A549 (cell line): ENCODE measurements at regions not wholly inside any gene's neighbourhood (a gene's known extent, or its start where the extent isn't known, plus 50 kb on each side); places are given as distances from the start of the nearest gene placed in this dataset.

Experiments
- ATAC-seq, 2 experiments: fragments of 200-7000 bp in 1 of 2; fragments of >200 bp in 1 of 2; cut with Nextera tagmentation in 1 of 2; cut with Tn5 transposase in 1 of 2; 3 replicates each; pipeline versions ENCODE4 v1.8.0 to v1.9.1; 2018 to 2020; ENCODE audit warnings: mild to moderate bottlenecking in 1 of 2, moderate library complexity in 1 of 2
- CTCF ChIA-PET: fragments of 300-600 bp; sonication (Branson Sonifier 250); formaldehyde crosslinking; extraction: SDS; loops from one replicate; lab custom pipeline; 2021; ENCODE audit warnings: antibody characterized with exemption, inconsistent platforms; lab: Yijun Ruan, JAX
- POLR2A ChIA-PET: fragments of 350-600 bp; formaldehyde crosslinking; extraction: SDS; loops from one replicate; lab custom pipeline; 2021; ENCODE audit warnings: antibody characterized with exemption, inconsistent platforms; lab: Yijun Ruan, JAX
- DNase-seq, 2 experiments: peaks; one replicate each; pipeline versions ENCODE4 v3.0.0 to v3.0.0-alpha.2; 2011 to 2016; ENCODE audit warnings: low read depth in 1 of 2, low spot score in 1 of 2
- FAIRE-seq: peaks from 2 replicates; lab custom pipeline; 2011; peaks lifted over from hg19 to GRCh38; lab: Jason Lieb, UNC
- H3K27ac ChIP-seq, 2 experiments: fragments of >200 bp; sonication (Bioruptor Twin); formaldehyde crosslinking; 3 replicates each; pipeline ENCODE4 v1.5.1; 2016 to 2017
- H3K4me1 ChIP-seq: fragments of >200 bp; sonication (Bioruptor Twin); formaldehyde crosslinking; 3 replicates; pipeline ENCODE4 v1.6.1; 2016
- H3K4me2 ChIP-seq: fragments of >200 bp; sonication (Bioruptor Twin); formaldehyde crosslinking; 3 replicates; pipeline ENCODE4 v1.6.1; 2016
- H3K4me3 ChIP-seq: fragments of >200 bp; sonication (Bioruptor Twin); formaldehyde crosslinking; 3 replicates; pipeline ENCODE4 v1.5.1; 2016
- H3K9me3 ChIP-seq: fragments of >200 bp; sonication (Bioruptor Twin); formaldehyde crosslinking; 3 replicates; pipeline ENCODE4 v1.6.1; 2016
- CEBPB ChIP-seq, 2 experiments: fragments of >200 bp in 1 of 2; sonication (Bioruptor Twin) in 1 of 2; formaldehyde crosslinking in 1 of 2; IDR thresholded peaks; 2 replicates each; pipeline ENCODE4 v1.6.1; 2012 to 2016
- CHD4 ChIP-seq: fragments of 200-600 bp; sonication (generic); IDR thresholded peaks from 2 replicates; pipeline ENCODE4 v1.6.1; 2016; ENCODE audit warnings: antibody characterized with exemption, mild to moderate bottlenecking, borderline replicate concordance
- E2F6 ChIP-seq: IDR thresholded peaks from 2 replicates; pipeline ENCODE4 v1.6.1; 2012; ENCODE audit warnings: low read depth, borderline replicate concordance
- EHF ChIP-seq: fragments of 250-450 bp; sonication (Bioruptor Pico); IDR thresholded peaks from 2 replicates; pipeline ENCODE4 v1.5.0; 2020; ENCODE audit warnings: mild to moderate bottlenecking
- ELK1 ChIP-seq: fragments of 150-350 bp; IDR thresholded peaks from 2 replicates; pipeline ENCODE4 v1.6.1; 2014; ENCODE audit warnings: low read depth, mild to moderate bottlenecking, low read length
- FOSB ChIP-seq: fragments of 250-450 bp; sonication (Bioruptor Pico); IDR thresholded peaks from 2 replicates; pipeline ENCODE4 v1.5.0; 2020; ENCODE audit warnings: mild to moderate bottlenecking, moderate library complexity
- HDAC2 ChIP-seq: fragments of 200-600 bp; sonication (generic); IDR thresholded peaks from 2 replicates; pipeline ENCODE4 v1.6.1; 2016
- HES2 ChIP-seq: fragments of >200 bp; sonication (Bioruptor Twin); formaldehyde crosslinking; IDR thresholded peaks from 2 replicates; pipeline ENCODE4 v1.6.1; 2016
- HMGXB4 ChIP-seq: fragments of 250-450 bp; sonication (Bioruptor Pico); IDR thresholded peaks from 2 replicates; pipeline ENCODE4 v1.5.0; 2021; ENCODE audit warnings: mild to moderate bottlenecking, moderate library complexity, borderline replicate concordance
- HOXB13 ChIP-seq: fragments of 250-450 bp; sonication (Bioruptor Pico); IDR thresholded peaks from 2 replicates; pipeline ENCODE4 v1.5.0; 2020; ENCODE audit warnings: low read depth, mild to moderate bottlenecking, moderate library complexity
- JUNB ChIP-seq: fragments of >200 bp; sonication (Bioruptor Twin); formaldehyde crosslinking; IDR thresholded peaks from 2 replicates; pipeline ENCODE4 v1.6.1; 2016
- KDM1A ChIP-seq: fragments of 200-600 bp; sonication (generic); IDR thresholded peaks from 2 replicates; pipeline ENCODE4 v1.6.1; 2016; ENCODE audit warnings: low read depth, mild to moderate bottlenecking
- MAX ChIP-seq: IDR thresholded peaks from 2 replicates; pipeline ENCODE4 v1.6.1; 2012
- NFE2L2 ChIP-seq: fragments of 150-350 bp; conservative IDR thresholded peaks from 2 replicates; pipeline ENCODE4 v1.6.1; 2014; ENCODE audit warnings: low read length
- NR3C1 ChIP-seq: fragments of >200 bp; sonication (Bioruptor Twin); formaldehyde crosslinking; IDR thresholded peaks from 3 replicates; pipeline ENCODE4 v1.6.1; 2017
- PBX3 ChIP-seq: IDR thresholded peaks from 2 replicates; pipeline ENCODE4 v1.6.1; 2012
- PHF8 ChIP-seq: fragments of 200-600 bp; sonication (generic); IDR thresholded peaks from 2 replicates; pipeline ENCODE4 v1.6.1; 2016; ENCODE audit warnings: low read depth, mild to moderate bottlenecking, antibody characterized with exemption, moderate library complexity, borderline replicate concordance
- POLR2A ChIP-seq: IDR thresholded peaks from 2 replicates; pipeline ENCODE4 v1.6.1; 2012; ENCODE audit warnings: mild to moderate bottlenecking, low read length
- RARB ChIP-seq: fragments of 250-450 bp; sonication (Bioruptor Pico); IDR thresholded peaks from 2 replicates; pipeline ENCODE4 v1.8.0; 2021; ENCODE audit warnings: mild to moderate bottlenecking, moderate library complexity
- RFX5 ChIP-seq: fragments of 450-650 bp; IDR thresholded peaks from 2 replicates; pipeline ENCODE4 v1.7.1; 2014; ENCODE audit warnings: antibody characterized with exemption, mild to moderate bottlenecking, moderate library complexity
- SMC3 ChIP-seq: fragments of >200 bp; sonication (Bioruptor Twin); formaldehyde crosslinking; IDR thresholded peaks from 3 replicates; pipeline ENCODE4 v1.6.1; 2018; ENCODE audit warnings: inconsistent platforms
- TFCP2L1 ChIP-seq: fragments of 250-450 bp; sonication (Bioruptor Pico); IDR thresholded peaks from 2 replicates; pipeline ENCODE4 v1.5.0; 2021; ENCODE audit warnings: mild to moderate bottlenecking
- TP53 ChIP-seq: fragments of 250-450 bp; sonication (Bioruptor Pico); IDR thresholded peaks from 2 replicates; pipeline ENCODE4 v1.5.0; 2021; ENCODE audit warnings: mild to moderate bottlenecking, moderate library complexity
- ZC3H11A ChIP-seq: fragments of 450-650 bp; IDR thresholded peaks from 2 replicates; pipeline ENCODE4 v1.6.1; 2014; ENCODE audit warnings: antibody characterized with exemption, mild to moderate bottlenecking
- WGBS: methylation state at CpG from one replicate; pipeline ENCODE4 v1.1.6; 2017; ENCODE audit errors: missing lambda C conversion rate; 5-methylcytosine and 5-hydroxymethylcytosine counted together

GRCh38 chr12:91373086-91373485 lies 190.5 kb upstream of the DCN start:
- TF ChIP-seq PHF8 (no peak), TP53 (CRISPR knock-in tag) (no peak), HOXB13 (no peak), HDAC2 (no peak), HES2 (no peak), RFX5 (no peak), NFE2L2 (no peak), JUNB (no peak), RARB (CRISPR knock-in tag) (no peak), PBX3 (no peak), CEBPB (IDR thresholded peaks at IDR 0.05) (no peak), ELK1 (no peak), ZC3H11A (no peak), SMC3 (no peak), E2F6 (no peak)
- CTCF ChIA-PET, result interaction anchor here (0.6 to 3.8 kb wide), 6 partner anchors 9 to 759 kb away, joined by 3 to 32 read pairs (median 3); no protein-coding TSS in a partner anchor

GRCh38 chr12:91370086-91370868 lies 187.7 kb upstream of the DCN start:
- H3K27ac ChIP-seq, result no peak overlapping the region
- POLR2A ChIA-PET, result no interaction called here
- no peak overlapping the region for H3K4me3 ChIP-seq
- no peaks in the 10 kb centered on the region for H3K4me1 ChIP-seq
- 61% methylated on average over 4 of the region's 4 CpGs for WGBS
- H3K4me2 ChIP-seq, result no peak overlapping the region
- DNase-seq (no peak), FAIRE-seq (no peak), ATAC-seq (no peak)
- no peaks in the 10 kb centered on the region for H3K9me3 ChIP-seq
- no peak for TF ChIP-seq KDM1A
- TF ChIP-seq FOSB, result no peak
- TF ChIP-seq RFX5, result no peak
- no peak for TF ChIP-seq TFCP2L1 (CRISPR knock-in tag)
- no peak for TF ChIP-seq EHF (CRISPR knock-in tag)
- no peak for TF ChIP-seq HMGXB4
- no peak for TF ChIP-seq NR3C1
- no peak for TF ChIP-seq PHF8
- no peak for TF ChIP-seq MAX
- no peak for TF ChIP-seq ZC3H11A
- TF ChIP-seq CHD4, result no peak
- no peak for TF ChIP-seq POLR2A
- CTCF ChIA-PET, result interaction anchor here (1.1 kb wide), 1 partner anchor 12 kb away, joined by 6 read pairs; no protein-coding TSS in a partner anchor

More at GRCh38 chr12:91373086-91373485, 190.5 kb upstream of the DCN start:
- DNase-seq, result no peak
- H3K4me3 ChIP-seq, result no peak overlapping the region
- no peaks in the 10 kb centered on the region for H3K4me1 ChIP-seq
- no peak overlapping the region for H3K4me2 ChIP-seq
- WGBS, result 69% methylated on average over 2 of the region's 2 CpGs
- no peak for FAIRE-seq
- no peak for ATAC-seq
- POLR2A ChIA-PET, result no interaction called here
- H3K9me3 ChIP-seq, result no peaks in the 10 kb centered on the region
- H3K27ac ChIP-seq, result no peak overlapping the region
